ENCODE measurements at regions not wholly inside any gene's neighbourhood (a gene's known extent, or its start where the extent isn't known, plus 50 kb on each side); places are given as distances from the start of the nearest gene placed in this dataset.
"Not testable (repeated sequence)": the region's sequence is repeated elsewhere in the genome, so short reads cannot be mapped to it uniquely, and the experiment has no call there.

GRCh38 chr11:121866754-121867153 lies 249.3 kb downstream of the BLID start:
- Histone ChIP-seq H3K9me2 (ENCODE audit: insufficient read depth, low read length) (no peaks in the 10 kb centered on the region), H3K27me3 (ENCODE audit: insufficient read depth, low read depth, low read length) (no peaks in the 10 kb centered on the region), H2AFZ (ENCODE audit: low read depth, low read length) (no peak overlapping the region), H3K79me2 (replicated peaks; ENCODE audit: insufficient read depth, low read length) (no peaks in the 10 kb centered on the region), H3K9ac (ENCODE audit: low read length) (no peak overlapping the region), H3K9me3 (ENCODE audit: low read length) (no peaks in the 10 kb centered on the region), H3F3A (ENCODE audit: insufficient read depth, low read length, poor library complexity, severe bottlenecking) (no peaks in the 10 kb centered on the region), H3K27ac (ENCODE audit: low read length) (no peak overlapping the region), H3K36me3 (ENCODE audit: insufficient read depth, low read length) (no peaks in the 10 kb centered on the region), H3K4me2 (ENCODE audit: low read length) (no peak overlapping the region), H4K20me1 (ENCODE audit: insufficient read depth) (no peaks in the 10 kb centered on the region), H3K4me3 (ENCODE audit: low read length) (no peak overlapping the region)
- TF ChIP-seq POLR2AphosphoS5 (IDR thresholded peaks at IDR 0.05): no peak
- TF ChIP-seq SMC3 (conservative IDR thresholded peaks at IDR 0.05; ENCODE audit: poor library complexity): no peak
- TF ChIP-seq EP300 (conservative IDR thresholded peaks at IDR 0.05; ENCODE audit: poor library complexity, severe bottlenecking): no peak
- no peak for TF ChIP-seq TAF1 (IDR thresholded peaks at IDR 0.05; ENCODE audit: low read depth)
- TF ChIP-seq RAD21 (conservative IDR thresholded peaks at IDR 0.05): no peak
- TF ChIP-seq CTCF (IDR thresholded peaks at IDR 0.05; ENCODE audit: poor library complexity, severe bottlenecking): no peak
- TF ChIP-seq REST (IDR thresholded peaks at IDR 0.05; ENCODE audit: borderline replicate concordance): no peak
- TF ChIP-seq EZH2 (IDR thresholded peaks at IDR 0.05; ENCODE audit: borderline replicate concordance, insufficient read depth, low read length, poor library complexity, severe bottlenecking): no peak
- TF ChIP-seq MXI1 (conservative IDR thresholded peaks at IDR 0.05; ENCODE audit: poor library complexity, severe bottlenecking): no peak

DNA sequence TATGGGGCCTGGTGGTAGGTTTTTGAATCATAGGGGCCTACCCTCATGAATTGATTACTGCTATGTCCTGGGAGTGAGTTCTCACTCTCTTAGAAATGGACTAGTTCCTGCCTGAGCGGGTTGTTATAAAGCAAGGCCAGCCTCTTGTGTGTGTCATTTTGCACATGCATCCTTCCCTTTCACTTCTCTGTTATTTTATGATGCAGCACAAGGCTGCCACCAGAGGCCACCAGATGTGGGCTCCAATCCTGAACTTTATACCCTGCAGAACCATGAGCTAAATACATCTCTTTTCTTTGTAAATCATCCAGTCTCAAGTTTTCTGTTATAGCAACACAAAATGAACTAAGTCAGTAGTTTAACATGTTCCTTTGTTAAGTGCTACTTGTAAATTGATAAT lies 251.4 kb downstream of the BLID start:
- H2AFZ ChIP-seq (ENCODE audit: low read depth, low read length): no peak overlapping the region
- no peaks in the 10 kb centered on the region for H3F3A ChIP-seq (ENCODE audit: insufficient read depth, low read length, poor library complexity, severe bottlenecking)
- no peak for TF ChIP-seq EZH2 (IDR thresholded peaks at IDR 0.05; ENCODE audit: borderline replicate concordance, insufficient read depth, low read length, poor library complexity, severe bottlenecking)
- no peak for TF ChIP-seq POLR2AphosphoS5 (IDR thresholded peaks at IDR 0.05)
- no peaks in the 10 kb centered on the region for H3K27me3 ChIP-seq (ENCODE audit: insufficient read depth, low read depth, low read length)
- H3K9me3 ChIP-seq (ENCODE audit: low read length): no peaks in the 10 kb centered on the region
- H3K9ac ChIP-seq (ENCODE audit: low read length): no peak overlapping the region
- H3K4me3 ChIP-seq (ENCODE audit: low read length): no peak overlapping the region
- H4K20me1 ChIP-seq (ENCODE audit: insufficient read depth): no peaks in the 10 kb centered on the region
- no peak overlapping the region for H3K27ac ChIP-seq (ENCODE audit: low read length)
- no peaks in the 10 kb centered on the region for H3K9me2 ChIP-seq (ENCODE audit: insufficient read depth, low read length)
- H3K36me3 ChIP-seq (ENCODE audit: insufficient read depth, low read length): no peaks in the 10 kb centered on the region
- no peaks in the 10 kb centered on the region for H3K79me2 ChIP-seq (replicated peaks; ENCODE audit: insufficient read depth, low read length)
- H3K4me2 ChIP-seq (ENCODE audit: low read length): no peak overlapping the region

GRCh38 chr11:121863126-121863525 lies 252.9 kb downstream of the BLID start:
- no peaks in the 10 kb centered on the region for H3F3A ChIP-seq (ENCODE audit: insufficient read depth, low read length, poor library complexity, severe bottlenecking)
- H3K9ac ChIP-seq (ENCODE audit: low read length): no peak overlapping the region
- no peak overlapping the region for H3K27ac ChIP-seq (ENCODE audit: low read length)
- H3K27me3 ChIP-seq (ENCODE audit: insufficient read depth, low read depth, low read length): no peaks in the 10 kb centered on the region
- H3K79me2 ChIP-seq (replicated peaks; ENCODE audit: insufficient read depth, low read length): no peaks in the 10 kb centered on the region
- no peak overlapping the region for H3K4me2 ChIP-seq (ENCODE audit: low read length)
- no peak overlapping the region for H2AFZ ChIP-seq (ENCODE audit: low read depth, low read length)
- no peak for TF ChIP-seq RAD21 (conservative IDR thresholded peaks at IDR 0.05)
- no peak overlapping the region for H3K4me3 ChIP-seq (ENCODE audit: low read length)
- no peaks in the 10 kb centered on the region for H3K9me3 ChIP-seq (ENCODE audit: low read length)
- no peaks in the 10 kb centered on the region for H3K9me2 ChIP-seq (ENCODE audit: insufficient read depth, low read length)
- no peaks in the 10 kb centered on the region for H3K36me3 ChIP-seq (ENCODE audit: insufficient read depth, low read length)
- H4K20me1 ChIP-seq (ENCODE audit: insufficient read depth): no peaks in the 10 kb centered on the region

DNA sequence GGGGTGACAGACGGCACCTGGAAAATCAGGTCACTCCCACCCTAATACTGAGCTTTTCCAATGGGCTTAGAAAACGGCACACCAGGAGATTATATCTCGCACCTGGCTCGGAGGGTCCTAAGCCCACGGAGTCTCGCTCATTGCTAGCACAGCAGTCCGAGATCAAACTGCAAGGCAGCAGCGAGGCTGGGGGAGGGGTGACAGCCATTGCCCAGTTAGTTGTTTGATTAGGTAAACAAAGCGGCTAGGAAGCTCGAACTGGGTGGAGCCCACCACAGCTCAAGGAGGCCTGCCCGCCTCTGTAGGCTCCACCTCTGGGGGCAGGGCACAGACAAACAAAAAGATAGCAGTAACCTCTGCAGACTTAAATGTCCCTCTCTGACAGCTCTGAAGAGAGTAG lies 260.9 kb downstream of the BLID start:
- not testable (repeated sequence) for H3K36me3 ChIP-seq (ENCODE audit: insufficient read depth, low read length); H3K27me3 ChIP-seq (ENCODE audit: insufficient read depth, low read depth, low read length); H3K9me2 ChIP-seq (ENCODE audit: insufficient read depth, low read length); H3F3A ChIP-seq (ENCODE audit: insufficient read depth, low read length, poor library complexity, severe bottlenecking); H3K4me2 ChIP-seq (ENCODE audit: low read length); H2AFZ ChIP-seq (ENCODE audit: low read depth, low read length); H3K9me3 ChIP-seq (ENCODE audit: low read length); H3K27ac ChIP-seq (ENCODE audit: low read length); H3K4me3 ChIP-seq (ENCODE audit: low read length); H4K20me1 ChIP-seq (ENCODE audit: insufficient read depth); H3K9ac ChIP-seq (ENCODE audit: low read length); H3K79me2 ChIP-seq (replicated peaks; ENCODE audit: insufficient read depth, low read length)

Measured in neural cell (in vitro differentiated cells).